OCI-LY7 (cell line): ENCODE measurements at regions not wholly inside any gene's neighbourhood (a gene's known extent, or its start where the extent isn't known, plus 50 kb on each side); places are given as distances from the start of the nearest gene placed in this dataset.

Source experiments
- EZH2phosphoT487 ChIP-seq: fragments of 200-600 bp; sonication (generic); IDR thresholded peaks from 2 replicates; pipeline ENCODE4 v1.6.1; 2018; ENCODE audit warnings: low read depth, borderline replicate concordance, mild to moderate bottlenecking, mixed run types, antibody characterized with exemption, low read length, moderate library complexity, mixed read lengths
- TF ChIP-seq, protein P1 (sequence below): fragments of 200-600 bp; sonication (generic); conservative IDR thresholded peaks from 2 replicates; pipeline ENCODE4 v1.5.1; 2014; ENCODE audit warnings: mild to moderate bottlenecking, antibody characterized with exemption, low read length, moderate library complexity, mixed read lengths

DNA sequence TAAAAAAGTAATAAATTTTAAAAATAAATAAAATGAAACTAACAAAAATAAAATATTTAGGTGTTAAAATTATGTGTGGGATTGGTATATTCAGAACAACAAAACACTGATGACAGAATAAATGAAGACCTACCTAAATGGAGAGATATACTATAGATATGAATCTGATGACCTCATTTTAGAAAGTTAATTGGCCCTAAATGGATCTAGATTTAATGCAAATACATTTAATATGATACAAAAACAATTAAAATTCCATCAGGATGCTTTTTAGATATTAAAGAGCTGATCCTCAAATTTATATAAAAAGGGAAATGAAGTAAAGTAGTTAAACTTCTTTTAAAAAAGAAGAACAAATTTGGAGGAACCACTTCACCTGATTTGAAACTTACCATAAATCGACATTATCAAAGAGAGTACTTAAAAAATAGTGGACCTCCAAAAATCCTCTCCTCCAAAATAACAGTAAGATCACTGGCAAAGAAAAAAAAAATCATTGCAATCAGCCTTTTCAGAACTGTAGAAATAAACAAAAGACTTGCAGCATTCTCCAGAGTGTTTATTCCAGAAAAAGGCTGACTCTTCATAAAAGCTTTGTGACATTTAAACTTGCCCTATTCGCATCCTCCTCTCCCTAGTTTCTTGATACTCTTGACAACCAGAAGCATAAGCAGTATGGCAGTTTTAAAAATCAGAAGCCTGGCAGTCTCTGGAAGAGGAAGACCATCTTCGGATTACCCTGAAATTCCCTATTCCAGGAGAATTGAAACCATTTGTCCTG lies 125.9 kb upstream of the AKR1E2 start:
- TF ChIP-seq, protein P1, sequence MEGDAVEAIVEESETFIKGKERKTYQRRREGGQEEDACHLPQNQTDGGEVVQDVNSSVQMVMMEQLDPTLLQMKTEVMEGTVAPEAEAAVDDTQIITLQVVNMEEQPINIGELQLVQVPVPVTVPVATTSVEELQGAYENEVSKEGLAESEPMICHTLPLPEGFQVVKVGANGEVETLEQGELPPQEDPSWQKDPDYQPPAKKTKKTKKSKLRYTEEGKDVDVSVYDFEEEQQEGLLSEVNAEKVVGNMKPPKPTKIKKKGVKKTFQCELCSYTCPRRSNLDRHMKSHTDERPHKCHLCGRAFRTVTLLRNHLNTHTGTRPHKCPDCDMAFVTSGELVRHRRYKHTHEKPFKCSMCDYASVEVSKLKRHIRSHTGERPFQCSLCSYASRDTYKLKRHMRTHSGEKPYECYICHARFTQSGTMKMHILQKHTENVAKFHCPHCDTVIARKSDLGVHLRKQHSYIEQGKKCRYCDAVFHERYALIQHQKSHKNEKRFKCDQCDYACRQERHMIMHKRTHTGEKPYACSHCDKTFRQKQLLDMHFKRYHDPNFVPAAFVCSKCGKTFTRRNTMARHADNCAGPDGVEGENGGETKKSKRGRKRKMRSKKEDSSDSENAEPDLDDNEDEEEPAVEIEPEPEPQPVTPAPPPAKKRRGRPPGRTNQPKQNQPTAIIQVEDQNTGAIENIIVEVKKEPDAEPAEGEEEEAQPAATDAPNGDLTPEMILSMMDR = no peak
- TF ChIP-seq EZH2phosphoT487 = no peak
